HCT116 (cell line): ENCODE measurements at regions not wholly inside any gene's neighbourhood (a gene's known extent, or its start where the extent isn't known, plus 50 kb on each side); places are given as distances from the start of the nearest gene placed in this dataset.

Source experiments
- ATAC-seq: fragments of 200-7000 bp; cut with Tn5 transposase; 2 replicates; pipeline ENCODE4 v1.9.1; 2020; ENCODE audit warnings: mild to moderate bottlenecking, moderate library complexity
- BruUV-seq: library from RNA; stranded (reverse); fragments of 400-500 nt; replicated peaks from 2 replicates; lab custom pipeline; 2021; lab: Mats Ljungman, UMichigan
- CTCF ChIA-PET: fragments of 300-600 bp; sonication (Branson Sonifier 250); formaldehyde crosslinking; loops from one replicate; lab custom pipeline; 2021; ENCODE audit warnings: antibody characterized with exemption; lab: Charles Lee
- POLR2A ChIA-PET: fragments of 300-600, 350-600 bp; sonication (Branson Sonifier 250); formaldehyde crosslinking; loops from one replicate; lab custom pipeline; 2021; ENCODE audit warnings: antibody characterized with exemption; lab: Charles Lee
- RAD21 ChIA-PET, 2 experiments: fragments of 300-600 bp; sonication (Branson Sonifier 250); formaldehyde crosslinking; loops; one replicate each; lab custom pipeline; 2023; ENCODE audit warnings: low total read pairs in 2 of 2; ENCODE audit not compliant: uncharacterized antibody in 2 of 2, unreplicated experiment in 2 of 2, low non-redundant PET in 1 of 2; lab: Charles Lee
- DNase-seq: peaks from one replicate; pipeline ENCODE4 v3.0.0-alpha.2; 2010; ENCODE audit warnings: low read depth, low spot score
- H2AFZ ChIP-seq: fragments of 200-600 bp; shearing (Covaris generic), sonication (generic); 2 replicates; pipeline ENCODE4 v1.6.1; 2017; ENCODE audit warnings: low read depth, mixed run types, mixed read lengths, antibody characterized with exemption, low read length; ENCODE audit not compliant: poor library complexity, severe bottlenecking
- H3K27ac ChIP-seq: 2 replicates; pipeline ENCODE4 v1.5.1; 2012; ENCODE audit warnings: low read depth, low read length
- H3K27me3 ChIP-seq: fragments of 200-600 bp; sonication (generic); 2 replicates; pipeline ENCODE4 v1.6.1; 2016; ENCODE audit warnings: mixed run types, low read length, mixed read lengths; ENCODE audit not compliant: insufficient read depth
- H3K36me3 ChIP-seq, 2 experiments: fragments of 200-500 bp in 1 of 2; fragments of 200-600 bp in 1 of 2; sonication (Bioruptor generic) in 1 of 2; sonication (generic) in 1 of 2; 2 replicates each; pipeline versions ENCODE4 v1.5.1 to v1.6.1; 2014 to 2016; ENCODE audit warnings: low read length in 2 of 2, inconsistent platforms in 1 of 2, mixed read lengths in 1 of 2, mixed run types in 1 of 2; ENCODE audit not compliant: insufficient read depth in 2 of 2, control insufficient read depth in 1 of 2
- H3K4me1 ChIP-seq, 2 experiments: fragments of 200-600 bp in 1 of 2; sonication (generic) in 1 of 2; 2 replicates each; pipeline versions ENCODE4 v1.5.1 to v1.6.1; 2012 to 2017; ENCODE audit warnings: low read length in 2 of 2, inconsistent platforms in 1 of 2, mild to moderate bottlenecking in 1 of 2, mixed read lengths in 1 of 2, mixed run types in 1 of 2, moderate library complexity in 1 of 2; ENCODE audit not compliant: insufficient read depth in 2 of 2, control insufficient read depth in 1 of 2
- H3K4me2 ChIP-seq: fragments of 200-600 bp; sonication (generic); 2 replicates; pipeline ENCODE4 v1.6.1; 2017; ENCODE audit warnings: mixed run types, low read length, mixed read lengths
- H3K4me3 ChIP-seq, 2 experiments: fragments of 200-600 bp in 1 of 2; sonication (generic) in 1 of 2; replicated peaks in 1 of 2; 2 replicates each; pipeline ENCODE4 v1.5.1; 2011 to 2016; ENCODE audit warnings: low read length in 2 of 2, control low read depth in 1 of 2, low read depth in 1 of 2, mild to moderate bottlenecking in 1 of 2, mixed read lengths in 1 of 2, mixed run types in 1 of 2
- H3K79me2 ChIP-seq: fragments of 200-600 bp; sonication (generic); 2 replicates; pipeline ENCODE4 v1.6.1; 2017; ENCODE audit warnings: mild to moderate bottlenecking, mixed run types, low read length, moderate library complexity, mixed read lengths; ENCODE audit not compliant: insufficient read depth
- H3K9ac ChIP-seq: fragments of 200-600 bp; sonication (generic); 2 replicates; pipeline ENCODE4 v1.6.1; 2016; ENCODE audit warnings: low read length, mixed read lengths
- H3K9me2 ChIP-seq: fragments of 200-600 bp; sonication (generic), shearing (Covaris generic); 2 replicates; pipeline ENCODE4 v1.6.1; 2017; ENCODE audit warnings: mixed run types, mild to moderate bottlenecking, moderate library complexity; ENCODE audit not compliant: insufficient read depth
- H3K9me3 ChIP-seq, 2 experiments: fragments of 200-500 bp in 1 of 2; fragments of 200-600 bp in 1 of 2; sonication (Bioruptor generic) in 1 of 2; sonication (generic) in 1 of 2; 2 replicates each; pipeline ENCODE4 v1.6.1; 2014 to 2017; ENCODE audit warnings: low read length in 2 of 2, mixed read lengths in 2 of 2, inconsistent platforms in 1 of 2, low read depth in 1 of 2, mild to moderate bottlenecking in 1 of 2, mixed run types in 1 of 2, moderate library complexity in 1 of 2; ENCODE audit not compliant: control insufficient read depth in 1 of 2, insufficient read depth in 1 of 2
- H4K20me1 ChIP-seq: fragments of 200-600 bp; sonication (generic), shearing (Covaris generic); 2 replicates; pipeline ENCODE4 v1.6.1; 2017; ENCODE audit warnings: mixed run types, mild to moderate bottlenecking, moderate library complexity; ENCODE audit not compliant: insufficient read depth
- ATF3 ChIP-seq: IDR thresholded peaks from 2 replicates; pipeline ENCODE4 v1.6.1; 2012
- CEBPB ChIP-seq: IDR thresholded peaks from 2 replicates; pipeline ENCODE4 v1.6.1; 2012; ENCODE audit warnings: low read depth
- ELF1 ChIP-seq: IDR thresholded peaks from 2 replicates; pipeline ENCODE4 v1.6.1; 2012; ENCODE audit warnings: low read depth, borderline replicate concordance
- EZH2 ChIP-seq: fragments of 200-600 bp; sonication (generic); IDR thresholded peaks from 2 replicates; pipeline ENCODE4 v1.6.1; 2017; ENCODE audit warnings: antibody characterized with exemption, mixed run types
- EZH2phosphoT487 ChIP-seq: fragments of 200-600 bp; IDR thresholded peaks from 2 replicates; pipeline ENCODE4 v1.6.1; 2018; ENCODE audit warnings: antibody characterized with exemption, borderline replicate concordance
- FOSL1 ChIP-seq: IDR thresholded peaks from 2 replicates; pipeline ENCODE4 v1.6.1; 2012; ENCODE audit warnings: low read depth
- JUND ChIP-seq: IDR thresholded peaks from 2 replicates; pipeline ENCODE4 v1.6.1; 2012
- POLR2A ChIP-seq: IDR thresholded peaks from 2 replicates; pipeline ENCODE4 v1.7.0; 2011; ENCODE audit warnings: borderline replicate concordance; ENCODE audit not compliant: insufficient read depth, insufficient read length; ENCODE audit errors: extremely low read depth
- RAD21 ChIP-seq: IDR thresholded peaks from 2 replicates; pipeline ENCODE4 v1.6.1; 2012; ENCODE audit warnings: low read depth, mild to moderate bottlenecking
- SIN3A ChIP-seq: IDR thresholded peaks from 2 replicates; pipeline ENCODE4 v1.6.1; 2012; ENCODE audit warnings: low read depth
- SP1 ChIP-seq: IDR thresholded peaks from 2 replicates; pipeline ENCODE4 v1.6.1; 2012; ENCODE audit warnings: low read depth
- TCF7L2 ChIP-seq: IDR thresholded peaks from 2 replicates; pipeline ENCODE4 v1.7.0; 2011; ENCODE audit warnings: borderline replicate concordance, inconsistent platforms; ENCODE audit not compliant: insufficient read depth, insufficient read length; ENCODE audit errors: extremely low read depth
- YY1 ChIP-seq: IDR thresholded peaks from 2 replicates; pipeline ENCODE4 v1.6.1; 2011; ENCODE audit warnings: low read length, low read depth, moderate library complexity, mild to moderate bottlenecking; ENCODE audit not compliant: insufficient replicate concordance; ENCODE audit errors: extremely low read depth
- ZFX ChIP-seq: fragments of 450-650 bp; IDR thresholded peaks from 2 replicates; pipeline ENCODE4 v1.6.1; 2017
- intact Hi-C: fragments of 100-400 bp; cut with micrococcal nuclease; formaldehyde crosslinking; loops from 2 replicates; pipeline ENCODE4 v1.10.0; 2022
- TF ChIP-seq, protein P1 (sequence below), 3 experiments: fragments of 200-600 bp in 1 of 3; sonication (generic) in 1 of 3; IDR thresholded peaks in 2 of 3; conservative IDR thresholded peaks in 1 of 3; 2 replicates each; pipeline ENCODE4 v1.5.1; 2012 to 2017; ENCODE audit warnings: low read depth in 2 of 3, low read length in 2 of 3, antibody characterized with exemption in 1 of 3, borderline replicate concordance in 1 of 3, control low read depth in 1 of 3, mild to moderate bottlenecking in 1 of 3, mixed read lengths in 1 of 3, mixed run types in 1 of 3, moderate library complexity in 1 of 3; ENCODE audit not compliant: insufficient read depth in 1 of 3
- TF ChIP-seq, protein P2 (sequence below): IDR thresholded peaks from 2 replicates; pipeline ENCODE4 v1.6.1; 2012; ENCODE audit warnings: low read depth
- TF ChIP-seq, protein P3 (sequence below): IDR thresholded peaks from 2 replicates; pipeline ENCODE4 v1.6.1; 2011; ENCODE audit warnings: mild to moderate bottlenecking, low read length, moderate library complexity; ENCODE audit not compliant: insufficient replicate concordance; ENCODE audit errors: extremely low read depth

GRCh38 chr2:77939370-77939769 is 417.2 kb upstream of the LRRTM4 start:
- TF ChIP-seq, protein P1, sequence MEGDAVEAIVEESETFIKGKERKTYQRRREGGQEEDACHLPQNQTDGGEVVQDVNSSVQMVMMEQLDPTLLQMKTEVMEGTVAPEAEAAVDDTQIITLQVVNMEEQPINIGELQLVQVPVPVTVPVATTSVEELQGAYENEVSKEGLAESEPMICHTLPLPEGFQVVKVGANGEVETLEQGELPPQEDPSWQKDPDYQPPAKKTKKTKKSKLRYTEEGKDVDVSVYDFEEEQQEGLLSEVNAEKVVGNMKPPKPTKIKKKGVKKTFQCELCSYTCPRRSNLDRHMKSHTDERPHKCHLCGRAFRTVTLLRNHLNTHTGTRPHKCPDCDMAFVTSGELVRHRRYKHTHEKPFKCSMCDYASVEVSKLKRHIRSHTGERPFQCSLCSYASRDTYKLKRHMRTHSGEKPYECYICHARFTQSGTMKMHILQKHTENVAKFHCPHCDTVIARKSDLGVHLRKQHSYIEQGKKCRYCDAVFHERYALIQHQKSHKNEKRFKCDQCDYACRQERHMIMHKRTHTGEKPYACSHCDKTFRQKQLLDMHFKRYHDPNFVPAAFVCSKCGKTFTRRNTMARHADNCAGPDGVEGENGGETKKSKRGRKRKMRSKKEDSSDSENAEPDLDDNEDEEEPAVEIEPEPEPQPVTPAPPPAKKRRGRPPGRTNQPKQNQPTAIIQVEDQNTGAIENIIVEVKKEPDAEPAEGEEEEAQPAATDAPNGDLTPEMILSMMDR (IDR thresholded peaks at IDR 0.05 in 2 of 3, conservative IDR thresholded peaks at IDR 0.05 in 1 of 3; ENCODE audit: borderline replicate concordance in 1 of 3, insufficient read depth in 1 of 3, low read depth in 2 of 3, low read length in 2 of 3), result no peak
- TF ChIP-seq, protein P2, sequence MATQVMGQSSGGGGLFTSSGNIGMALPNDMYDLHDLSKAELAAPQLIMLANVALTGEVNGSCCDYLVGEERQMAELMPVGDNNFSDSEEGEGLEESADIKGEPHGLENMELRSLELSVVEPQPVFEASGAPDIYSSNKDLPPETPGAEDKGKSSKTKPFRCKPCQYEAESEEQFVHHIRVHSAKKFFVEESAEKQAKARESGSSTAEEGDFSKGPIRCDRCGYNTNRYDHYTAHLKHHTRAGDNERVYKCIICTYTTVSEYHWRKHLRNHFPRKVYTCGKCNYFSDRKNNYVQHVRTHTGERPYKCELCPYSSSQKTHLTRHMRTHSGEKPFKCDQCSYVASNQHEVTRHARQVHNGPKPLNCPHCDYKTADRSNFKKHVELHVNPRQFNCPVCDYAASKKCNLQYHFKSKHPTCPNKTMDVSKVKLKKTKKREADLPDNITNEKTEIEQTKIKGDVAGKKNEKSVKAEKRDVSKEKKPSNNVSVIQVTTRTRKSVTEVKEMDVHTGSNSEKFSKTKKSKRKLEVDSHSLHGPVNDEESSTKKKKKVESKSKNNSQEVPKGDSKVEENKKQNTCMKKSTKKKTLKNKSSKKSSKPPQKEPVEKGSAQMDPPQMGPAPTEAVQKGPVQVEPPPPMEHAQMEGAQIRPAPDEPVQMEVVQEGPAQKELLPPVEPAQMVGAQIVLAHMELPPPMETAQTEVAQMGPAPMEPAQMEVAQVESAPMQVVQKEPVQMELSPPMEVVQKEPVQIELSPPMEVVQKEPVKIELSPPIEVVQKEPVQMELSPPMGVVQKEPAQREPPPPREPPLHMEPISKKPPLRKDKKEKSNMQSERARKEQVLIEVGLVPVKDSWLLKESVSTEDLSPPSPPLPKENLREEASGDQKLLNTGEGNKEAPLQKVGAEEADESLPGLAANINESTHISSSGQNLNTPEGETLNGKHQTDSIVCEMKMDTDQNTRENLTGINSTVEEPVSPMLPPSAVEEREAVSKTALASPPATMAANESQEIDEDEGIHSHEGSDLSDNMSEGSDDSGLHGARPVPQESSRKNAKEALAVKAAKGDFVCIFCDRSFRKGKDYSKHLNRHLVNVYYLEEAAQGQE, result no peak
- TF ChIP-seq ELF1 (no peak), RAD21 (no peak), TCF7L2 (no peak), YY1 (no peak), POLR2A (no peak), ZFX (no peak), EZH2 (no peak), FOSL1 (no peak), SP1 (no peak), ATF3 (no peak), EZH2phosphoT487 (no peak), CEBPB (no peak), JUND (no peak), SIN3A (no peak)
- TF ChIP-seq, protein P3, sequence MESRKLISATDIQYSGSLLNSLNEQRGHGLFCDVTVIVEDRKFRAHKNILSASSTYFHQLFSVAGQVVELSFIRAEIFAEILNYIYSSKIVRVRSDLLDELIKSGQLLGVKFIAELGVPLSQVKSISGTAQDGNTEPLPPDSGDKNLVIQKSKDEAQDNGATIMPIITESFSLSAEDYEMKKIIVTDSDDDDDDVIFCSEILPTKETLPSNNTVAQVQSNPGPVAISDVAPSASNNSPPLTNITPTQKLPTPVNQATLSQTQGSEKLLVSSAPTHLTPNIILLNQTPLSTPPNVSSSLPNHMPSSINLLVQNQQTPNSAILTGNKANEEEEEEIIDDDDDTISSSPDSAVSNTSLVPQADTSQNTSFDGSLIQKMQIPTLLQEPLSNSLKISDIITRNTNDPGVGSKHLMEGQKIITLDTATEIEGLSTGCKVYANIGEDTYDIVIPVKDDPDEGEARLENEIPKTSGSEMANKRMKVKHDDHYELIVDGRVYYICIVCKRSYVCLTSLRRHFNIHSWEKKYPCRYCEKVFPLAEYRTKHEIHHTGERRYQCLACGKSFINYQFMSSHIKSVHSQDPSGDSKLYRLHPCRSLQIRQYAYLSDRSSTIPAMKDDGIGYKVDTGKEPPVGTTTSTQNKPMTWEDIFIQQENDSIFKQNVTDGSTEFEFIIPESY, result no peak
- intact Hi-C loops, result no loop called here
- DNase-seq (no peak), ATAC-seq (no peak)
- no peaks in the 10 kb centered on the region for H3K36me3 ChIP-seq
- ChIA-PET CTCF (no interaction called here), RAD21 (no interaction called here), POLR2A (no interaction called here)
- H4K20me1 ChIP-seq, result no peaks in the 10 kb centered on the region
- no peaks in the 10 kb centered on the region for H3K27me3 ChIP-seq
- no peak overlapping the region for H3K27ac ChIP-seq
- H3K9me3 ChIP-seq, result peaks cover 4 to 16% of the 10 kb centered on the region in 2 experiments; a peak in 2 of 4 replicates
- no peaks in the 10 kb centered on the region for H3K79me2 ChIP-seq
- no peaks in the 10 kb centered on the region for H3K9me2 ChIP-seq
- H3K9ac ChIP-seq, result no peak overlapping the region
- H3K4me3 ChIP-seq, result no peak overlapping the region
- BruUV-seq, result no TSS peak
- H3K4me1 ChIP-seq, result no peaks in the 10 kb centered on the region
- H3K4me2 ChIP-seq, result no peak overlapping the region
- no peak overlapping the region for H2AFZ ChIP-seq
